Peyer's patch (tissue), 4 donors: ENCODE measurements at regions not wholly inside any gene's neighbourhood (a gene's known extent, or its start where the extent isn't known, plus 50 kb on each side); places are given as distances from the start of the nearest gene placed in this dataset.

Source experiments
- DNase-seq, 3 donors: peaks; one replicate each; pipeline ENCODE4 v3.0.0-alpha.2; 2017 to 2019
- H3K27ac ChIP-seq, 4 donors: fragments of 200-600 bp; sonication (generic); one replicate each; pipeline ENCODE4 v1.5.1; 2016 to 2019
- H3K27me3 ChIP-seq, 2 donors: fragments of 200-600 bp; sonication (generic); one replicate each; pipeline ENCODE4 v1.5.1; 2019
- H3K36me3 ChIP-seq, 3 donors: fragments of 200-600 bp; sonication (generic); one replicate each; pipeline ENCODE4 v1.5.1; 2016 to 2019
- H3K4me1 ChIP-seq, 4 donors: fragments of 200-600 bp; sonication (generic); one replicate each; pipeline ENCODE4 v1.5.1; 2016 to 2019
- H3K4me3 ChIP-seq, 4 donors: fragments of 200-600 bp; sonication (generic); 1 replicate in 3 of 4; 2 replicates in 1 of 4; pipeline ENCODE4 v1.5.1; 2016 to 2019; ENCODE audit warnings: mild to moderate bottlenecking in 1 of 4
- H3K9me3 ChIP-seq, 4 donors: fragments of 200-600 bp; sonication (generic); one replicate each; pipeline ENCODE4 v1.5.1; 2016 to 2019; ENCODE audit warnings: mild to moderate bottlenecking in 1 of 4
- POLR2A ChIP-seq, 2 donors: fragments of 450-650 bp; IDR thresholded peaks; one replicate each; pipeline ENCODE4 v1.5.1; 2017; ENCODE audit warnings: antibody characterized with exemption in 2 of 2, mild to moderate bottlenecking in 2 of 2, moderate library complexity in 2 of 2
- TF ChIP-seq, protein P1 (sequence below), 6 experiments: fragments of 450-650 bp in 4 of 6; fragments of 200-600 bp in 2 of 6; sonication (generic) in 1 of 6; IDR thresholded peaks; one replicate each; pipeline ENCODE4 v1.5.1; 2017 to 2019; ENCODE audit warnings: antibody characterized with exemption in 6 of 6, mild to moderate bottlenecking in 3 of 6, moderate library complexity in 1 of 6

DNA sequence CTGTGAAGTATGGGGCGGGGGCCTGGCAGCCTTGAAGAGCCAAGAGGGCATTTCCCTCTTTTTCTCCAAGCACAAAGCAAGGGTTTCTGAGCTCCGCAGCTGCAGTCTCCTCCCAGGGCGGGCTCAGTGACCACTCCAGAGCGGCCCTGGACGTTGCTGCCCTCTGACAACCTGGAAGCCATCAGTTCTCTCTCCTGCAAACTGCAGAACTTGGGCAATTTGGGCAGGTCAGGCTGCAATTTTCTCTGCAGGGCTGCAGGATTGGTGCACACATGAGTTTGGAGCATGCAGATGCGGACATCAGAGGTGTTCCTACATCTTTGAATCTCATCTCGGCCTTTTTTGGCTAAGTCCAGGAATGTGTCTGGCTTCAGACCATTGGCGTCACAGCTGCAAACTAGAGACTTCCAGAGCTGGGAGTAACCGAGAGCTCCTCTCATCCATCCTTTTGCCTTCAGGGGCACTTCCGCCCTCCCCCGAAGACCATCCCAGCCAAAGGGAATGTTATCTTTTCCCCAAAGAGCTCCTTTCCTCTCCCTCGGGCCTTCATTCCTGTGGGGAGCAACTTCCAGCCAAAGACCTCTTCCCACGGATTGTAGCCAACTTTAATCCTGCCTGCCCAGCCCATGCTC is 139.6 kb upstream of the WNT4 start:
- DNase-seq = peak in 1 of 3 donors; percentile 36
- Histone ChIP-seq H3K27ac (no peak overlapping the region), H3K27me3 (no peaks in the 10 kb centered on the region), H3K9me3 (no peaks in the 10 kb centered on the region), H3K36me3 (no peaks in the 10 kb centered on the region), H3K4me1 (no peaks in the 10 kb centered on the region), H3K4me3 (no peak overlapping the region)
- TF ChIP-seq POLR2A (IDR thresholded peaks at IDR 0.05) = no peak
- TF ChIP-seq, protein P1, sequence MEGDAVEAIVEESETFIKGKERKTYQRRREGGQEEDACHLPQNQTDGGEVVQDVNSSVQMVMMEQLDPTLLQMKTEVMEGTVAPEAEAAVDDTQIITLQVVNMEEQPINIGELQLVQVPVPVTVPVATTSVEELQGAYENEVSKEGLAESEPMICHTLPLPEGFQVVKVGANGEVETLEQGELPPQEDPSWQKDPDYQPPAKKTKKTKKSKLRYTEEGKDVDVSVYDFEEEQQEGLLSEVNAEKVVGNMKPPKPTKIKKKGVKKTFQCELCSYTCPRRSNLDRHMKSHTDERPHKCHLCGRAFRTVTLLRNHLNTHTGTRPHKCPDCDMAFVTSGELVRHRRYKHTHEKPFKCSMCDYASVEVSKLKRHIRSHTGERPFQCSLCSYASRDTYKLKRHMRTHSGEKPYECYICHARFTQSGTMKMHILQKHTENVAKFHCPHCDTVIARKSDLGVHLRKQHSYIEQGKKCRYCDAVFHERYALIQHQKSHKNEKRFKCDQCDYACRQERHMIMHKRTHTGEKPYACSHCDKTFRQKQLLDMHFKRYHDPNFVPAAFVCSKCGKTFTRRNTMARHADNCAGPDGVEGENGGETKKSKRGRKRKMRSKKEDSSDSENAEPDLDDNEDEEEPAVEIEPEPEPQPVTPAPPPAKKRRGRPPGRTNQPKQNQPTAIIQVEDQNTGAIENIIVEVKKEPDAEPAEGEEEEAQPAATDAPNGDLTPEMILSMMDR (IDR thresholded peaks at IDR 0.05) = no peak

DNA sequence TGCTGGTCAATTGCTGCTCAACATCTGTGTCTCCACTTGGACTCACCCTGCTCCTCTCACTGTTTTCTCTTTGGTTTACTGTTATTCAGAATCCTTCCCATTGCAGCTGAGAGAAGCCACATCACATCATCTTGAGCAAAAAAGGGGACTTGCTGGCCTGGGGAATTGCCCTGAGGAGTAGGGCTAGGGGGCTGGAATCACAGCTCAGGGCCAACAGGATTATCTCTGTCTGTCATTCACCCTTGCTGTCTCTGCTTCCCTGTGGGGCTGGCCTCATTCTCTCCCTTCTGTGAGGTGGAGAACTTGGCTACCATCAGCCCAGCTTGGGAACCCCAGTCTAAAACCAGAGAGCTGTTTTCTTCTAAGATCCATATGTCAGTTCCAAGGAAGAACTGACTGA is 140.7 kb upstream of the WNT4 start:
- Histone ChIP-seq H3K9me3 (no peaks in the 10 kb centered on the region), H3K36me3 (no peaks in the 10 kb centered on the region), H3K27me3 (no peaks in the 10 kb centered on the region), H3K27ac (no peak overlapping the region), H3K4me3 (no peak overlapping the region), H3K4me1 (no peaks in the 10 kb centered on the region)
- DNase-seq = peak in 1 of 3 donors; percentile 21
- TF ChIP-seq, protein P1 (IDR thresholded peaks at IDR 0.05) = no peak
- TF ChIP-seq POLR2A (IDR thresholded peaks at IDR 0.05) = no peak

DNA sequence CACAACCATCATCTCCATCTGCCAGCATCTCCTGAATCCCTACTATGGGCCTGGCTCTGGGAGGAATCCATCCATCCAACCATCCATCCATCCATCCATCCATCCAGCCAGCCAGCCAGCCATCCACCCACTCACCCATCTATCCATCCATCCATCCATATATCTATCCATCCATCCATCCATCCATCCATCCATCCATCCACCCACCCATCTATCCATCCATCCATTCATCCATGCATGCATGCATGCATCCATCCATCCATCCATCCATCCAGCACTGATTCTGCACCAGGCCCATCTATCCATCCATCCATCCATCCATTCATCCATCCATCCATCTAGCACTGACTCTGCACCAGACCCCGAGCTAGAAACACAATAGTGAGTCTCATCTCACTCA is 141.3 kb upstream of the WNT4 start:
- Histone ChIP-seq H3K27ac (no peak overlapping the region), H3K4me1 (no peaks in the 10 kb centered on the region), H3K36me3 (no peaks in the 10 kb centered on the region), H3K9me3 (no peaks in the 10 kb centered on the region), H3K4me3 (no peak overlapping the region), H3K27me3 (no peaks in the 10 kb centered on the region)
- DNase-seq = peak in 1 of 3 donors; percentile 6
- TF ChIP-seq, protein P1 (IDR thresholded peaks at IDR 0.05) = no peak
- no peak for TF ChIP-seq POLR2A (IDR thresholded peaks at IDR 0.05)

DNA sequence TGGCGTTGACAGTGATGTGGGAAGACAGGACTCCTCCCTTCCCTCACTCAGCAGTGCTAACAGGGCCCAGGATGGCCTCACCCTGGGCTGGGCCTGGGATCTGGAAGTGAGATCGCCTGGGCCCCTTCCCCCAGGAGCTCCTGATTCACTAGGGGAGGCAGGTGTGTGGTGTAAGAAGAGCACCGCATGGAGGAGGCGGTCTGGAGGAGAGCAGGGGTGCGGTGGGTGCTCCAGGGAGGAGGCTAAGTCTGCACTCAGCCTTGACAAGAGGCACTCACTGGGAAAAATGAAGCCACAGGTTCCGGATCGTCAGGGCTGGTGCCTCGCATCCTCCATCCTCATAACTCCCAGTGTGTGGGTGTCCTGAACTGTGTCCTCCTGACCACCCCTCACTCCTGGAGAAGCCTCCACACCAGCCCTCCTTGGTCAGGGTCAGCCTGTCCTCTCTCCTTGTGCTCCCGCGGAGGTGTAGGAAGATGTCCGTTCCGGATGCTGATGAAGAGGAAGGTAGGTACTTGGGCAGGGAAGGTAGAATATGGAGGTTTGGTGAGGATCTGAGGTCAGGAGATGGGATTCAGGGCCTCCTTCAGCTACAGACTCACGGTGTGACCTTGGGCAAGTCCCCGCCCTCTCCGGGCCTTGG is 142.1 kb upstream of the WNT4 start:
- H3K27ac ChIP-seq = no peak overlapping the region
- DNase-seq = peak in 1 of 3 donors; percentile 31
- H3K4me3 ChIP-seq = no peak overlapping the region
- H3K9me3 ChIP-seq = no peaks in the 10 kb centered on the region
- H3K27me3 ChIP-seq = no peaks in the 10 kb centered on the region
- no peaks in the 10 kb centered on the region for H3K36me3 ChIP-seq
- TF ChIP-seq, protein P1 (IDR thresholded peaks at IDR 0.05) = no peak
- no peak for TF ChIP-seq POLR2A (IDR thresholded peaks at IDR 0.05)
- no peaks in the 10 kb centered on the region for H3K4me1 ChIP-seq

DNA sequence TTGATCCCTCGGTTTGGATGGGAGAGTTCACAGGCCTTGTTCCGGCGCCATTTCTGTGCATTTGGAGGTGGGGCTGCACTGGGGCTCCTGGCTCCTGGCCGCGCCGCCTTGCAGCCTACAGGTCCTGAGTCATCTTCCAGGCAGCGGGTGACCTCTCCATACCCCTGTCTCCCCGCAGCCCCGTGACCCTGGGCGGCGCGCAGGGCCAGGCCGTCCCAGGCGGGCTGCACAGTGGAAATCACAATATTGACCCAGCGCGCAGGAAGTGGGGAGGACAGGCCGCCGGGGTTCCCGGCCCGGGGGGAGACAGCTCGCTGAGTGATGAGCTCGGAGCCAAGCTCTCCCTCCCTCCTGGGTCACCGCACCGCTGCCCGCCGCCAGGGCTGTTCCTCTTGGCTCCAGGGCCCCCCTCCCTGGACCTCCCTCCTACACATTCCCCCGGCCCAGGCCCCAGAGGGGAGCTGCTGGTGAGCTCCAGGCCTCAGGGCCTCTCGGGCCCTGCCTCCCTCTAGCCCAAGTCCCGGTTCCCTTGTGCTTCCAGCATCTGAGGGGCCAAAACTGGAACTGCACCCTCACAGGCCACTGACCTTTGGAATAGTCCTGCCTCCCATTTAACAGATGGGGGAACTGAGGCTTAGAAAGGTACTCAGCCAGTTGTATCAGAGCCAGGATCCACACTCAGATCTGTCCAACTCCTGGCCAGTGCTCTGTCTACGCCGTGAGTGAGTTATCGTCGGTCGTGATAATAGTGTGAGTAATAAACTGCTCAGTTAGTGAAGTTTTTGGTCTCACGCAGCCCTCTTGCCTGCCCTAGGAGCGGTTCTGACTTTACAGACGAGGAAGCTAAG is 142.9 kb upstream of the WNT4 start:
- no peaks in the 10 kb centered on the region for H3K36me3 ChIP-seq
- no peaks in the 10 kb centered on the region for H3K27me3 ChIP-seq
- TF ChIP-seq, protein P1 (IDR thresholded peaks at IDR 0.05) = no peak
- no peak for TF ChIP-seq POLR2A (IDR thresholded peaks at IDR 0.05)
- no peak overlapping the region for H3K27ac ChIP-seq
- H3K9me3 ChIP-seq = no peaks in the 10 kb centered on the region
- H3K4me3 ChIP-seq = no peak overlapping the region
- peak in 1 of 3 donors; percentile 32 for DNase-seq
- no peaks in the 10 kb centered on the region for H3K4me1 ChIP-seq
